SK-N-SH treated with all-trans-retinoic acid at 6 μM for 48 hours (cell line): ENCODE measurements at regions not wholly inside any gene's neighbourhood (a gene's known extent, or its start where the extent isn't known, plus 50 kb on each side); places are given as distances from the start of the nearest gene placed in this dataset.

Source experiments
- CREB5 ChIP-seq: fragments of 250-450 bp; sonication (Bioruptor Pico); IDR thresholded peaks from 2 replicates; pipeline ENCODE4 v1.5.1; 2020; ENCODE audit warnings: low read depth, mild to moderate bottlenecking, moderate library complexity
- CSDC2 ChIP-seq: fragments of 250-450 bp; sonication (Bioruptor Pico); IDR thresholded peaks from 2 replicates; pipeline ENCODE4 v1.5.0; 2020; ENCODE audit warnings: mild to moderate bottlenecking, moderate library complexity
- CSRNP3 ChIP-seq: fragments of 250-450 bp; sonication (Bioruptor Pico); IDR thresholded peaks from 2 replicates; pipeline ENCODE4 v1.5.1; 2021; ENCODE audit warnings: mild to moderate bottlenecking, moderate library complexity
- ISL1 ChIP-seq: fragments of 250-450 bp; sonication (Bioruptor Pico); IDR thresholded peaks from 2 replicates; pipeline ENCODE4 v2.1.2; 2022; ENCODE audit warnings: mild to moderate bottlenecking, moderate library complexity
- OSR1 ChIP-seq: fragments of 250-450 bp; sonication (Bioruptor Pico); IDR thresholded peaks from 2 replicates; pipeline ENCODE4 v1.8.0; 2022; ENCODE audit warnings: moderate library complexity, mild to moderate bottlenecking, inconsistent platforms
- PATZ1 ChIP-seq: fragments of 250-450 bp; sonication (Bioruptor Pico); IDR thresholded peaks from 2 replicates; pipeline ENCODE4 v1.8.0; 2020; ENCODE audit warnings: mild to moderate bottlenecking, moderate library complexity, borderline replicate concordance
- TCF4 ChIP-seq: fragments of 250-450 bp; sonication (Bioruptor Pico); IDR thresholded peaks from 2 replicates; pipeline ENCODE4 v1.8.0; 2021; ENCODE audit warnings: mild to moderate bottlenecking, moderate library complexity, borderline replicate concordance
- ZNF8 ChIP-seq: fragments of 450-650 bp; formaldehyde crosslinking; IDR thresholded peaks from 2 replicates; pipeline ENCODE4 v1.5.0; 2020; ENCODE audit warnings: mild to moderate bottlenecking, moderate library complexity

GRCh38 chr22:34493486-34493885 is 572.5 kb upstream of the ISX start:
- no peak for TF ChIP-seq PATZ1 (CRISPR knock-in tag)
- TF ChIP-seq CSRNP3 (CRISPR knock-in tag) = no peak
- no peak for TF ChIP-seq CREB5 (CRISPR knock-in tag)
- no peak for TF ChIP-seq ISL1
- no peak for TF ChIP-seq ZNF8
- no peak for TF ChIP-seq CSDC2
- no peak for TF ChIP-seq TCF4 (CRISPR knock-in tag)
- no peak for TF ChIP-seq OSR1 (CRISPR knock-in tag)
